Astrocyte (in vitro differentiated cells and primary cell): ENCODE measurements at regions not wholly inside any gene's neighbourhood (a gene's known extent, or its start where the extent isn't known, plus 50 kb on each side); places are given as distances from the start of the nearest gene placed in this dataset.

Source experiments
- DNase-seq: peaks from one replicate; pipeline ENCODE4 v3.0.0-alpha.2; 2010; ENCODE audit warnings: low read depth
- FAIRE-seq: peaks from 2 replicates; lab custom pipeline; 2011; peaks lifted over from hg19 to GRCh38; lab: Jason Lieb, UNC
- H2AFZ ChIP-seq: 2 replicates; pipeline ENCODE4 v1.6.0; 2012; ENCODE audit warnings: low read depth, low read length, inconsistent platforms
- H3K27ac ChIP-seq: 2 replicates; pipeline ENCODE4 v1.5.1; 2011; ENCODE audit warnings: low read depth, low read length, inconsistent platforms
- H3K27me3 ChIP-seq: 2 replicates; pipeline ENCODE4 v1.6.0; 2011; ENCODE audit warnings: low read length, inconsistent platforms; ENCODE audit not compliant: insufficient read depth
- H3K36me3 ChIP-seq: 2 replicates; pipeline ENCODE4 v1.5.1; 2011; ENCODE audit warnings: low read length, inconsistent platforms; ENCODE audit not compliant: insufficient read depth
- H3K4me1 ChIP-seq: 2 replicates; pipeline ENCODE4 v1.5.1; 2011; ENCODE audit warnings: low read length, inconsistent platforms; ENCODE audit not compliant: insufficient read depth
- H3K4me2 ChIP-seq: 2 replicates; pipeline ENCODE4 v1.6.0; 2012; ENCODE audit warnings: low read length, inconsistent platforms
- H3K4me3 ChIP-seq: 2 replicates; pipeline ENCODE4 v1.5.1; 2011; ENCODE audit warnings: low read depth, mild to moderate bottlenecking, low read length, inconsistent platforms; ENCODE audit not compliant: insufficient read depth
- H3K79me2 ChIP-seq: 2 replicates; pipeline ENCODE4 v1.6.0; 2012; ENCODE audit warnings: mild to moderate bottlenecking, low read length, inconsistent platforms; ENCODE audit not compliant: insufficient read depth
- H3K9ac ChIP-seq: 2 replicates; pipeline ENCODE4 v1.6.0; 2012; ENCODE audit warnings: mild to moderate bottlenecking, low read length, inconsistent platforms
- H3K9me3 ChIP-seq: 2 replicates; pipeline ENCODE4 v1.5.1; 2012; ENCODE audit warnings: low read depth, mild to moderate bottlenecking, low read length, inconsistent platforms; ENCODE audit not compliant: insufficient read depth
- H4K20me1 ChIP-seq: 2 replicates; pipeline ENCODE4 v1.6.0; 2012; ENCODE audit warnings: low read length, inconsistent platforms; ENCODE audit not compliant: insufficient read depth
- H3K27ac Mint-ChIP-seq: one replicate; pipeline ENCODE4 v1.8.0; 2021; ENCODE audit warnings: mild to moderate bottlenecking, mixed read lengths; ENCODE audit not compliant: unreplicated experiment
- H3K27me3 Mint-ChIP-seq: one replicate; pipeline ENCODE4 v1.8.0; 2021; ENCODE audit warnings: low read depth, mixed read lengths; ENCODE audit not compliant: unreplicated experiment
- H3K36me3 Mint-ChIP-seq: one replicate; pipeline ENCODE4 v1.8.0; 2021; ENCODE audit warnings: low read depth, mixed read lengths; ENCODE audit not compliant: unreplicated experiment
- H3K4me1 Mint-ChIP-seq: one replicate; pipeline ENCODE4 v1.8.0; 2021; ENCODE audit warnings: low read depth, mixed read lengths; ENCODE audit not compliant: unreplicated experiment
- H3K4me3 Mint-ChIP-seq: one replicate; pipeline ENCODE4 v1.8.0; 2021; ENCODE audit warnings: mild to moderate bottlenecking, moderate library complexity, mixed read lengths; ENCODE audit not compliant: unreplicated experiment
- H3K9me3 Mint-ChIP-seq: one replicate; pipeline ENCODE4 v1.8.0; 2021; ENCODE audit warnings: mild to moderate bottlenecking, mixed read lengths; ENCODE audit not compliant: unreplicated experiment
- CTCF ChIP-seq: IDR thresholded peaks from 2 replicates; pipeline ENCODE4 v1.5.1; 2011; ENCODE audit warnings: low read depth, mild to moderate bottlenecking, inconsistent platforms, low read length, moderate library complexity; ENCODE audit not compliant: insufficient read depth
- EZH2 ChIP-seq: IDR thresholded peaks from 2 replicates; pipeline ENCODE4 v1.6.1; 2012; ENCODE audit warnings: mild to moderate bottlenecking, low read length, inconsistent platforms; ENCODE audit not compliant: insufficient read depth

DNA sequence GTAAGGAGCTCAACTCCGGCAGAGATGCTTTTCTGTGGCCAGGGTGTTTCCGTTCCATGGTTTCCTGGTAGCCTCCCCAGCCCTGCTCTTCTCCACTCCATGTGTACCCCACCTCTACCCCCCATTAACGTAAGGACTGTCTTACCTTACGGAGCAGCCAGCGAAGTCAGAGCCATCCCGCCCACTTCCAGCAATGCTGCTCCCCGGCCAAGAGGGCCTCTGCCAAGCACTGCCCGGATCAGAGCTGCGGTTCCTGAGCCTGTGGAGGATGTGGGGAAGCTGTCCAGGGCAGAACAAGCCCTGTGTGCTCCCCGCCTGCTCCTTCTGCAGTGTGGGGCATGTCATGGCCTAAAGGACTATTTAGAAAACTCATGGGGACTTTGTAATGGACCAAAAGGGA, 261.2 kb downstream of the GADD45G start:
- H3K27ac ChIP-seq, result no peak overlapping the region
- no peaks in the 10 kb centered on the region for H3K9me3 Mint-ChIP-seq
- FAIRE-seq, result no peak
- H3K27ac Mint-ChIP-seq, result no peak overlapping the region
- no peaks in the 10 kb centered on the region for H3K4me1 ChIP-seq
- H3K27me3 ChIP-seq, result no peaks in the 10 kb centered on the region
- no peak overlapping the region for H3K4me3 ChIP-seq
- no peak overlapping the region for H2AFZ ChIP-seq
- H3K27me3 Mint-ChIP-seq, result peaks cover 70% of the 10 kb centered on the region
- H3K4me1 Mint-ChIP-seq, result no peaks in the 10 kb centered on the region
- no peaks in the 10 kb centered on the region for H3K79me2 ChIP-seq
- H3K36me3 Mint-ChIP-seq, result no peaks in the 10 kb centered on the region
- TF ChIP-seq CTCF (no peak), EZH2 (no peak)
- no peaks in the 10 kb centered on the region for H4K20me1 ChIP-seq
- H3K4me2 ChIP-seq, result no peak overlapping the region
- DNase-seq, result no peak
- H3K9me3 ChIP-seq, result no peaks in the 10 kb centered on the region
- no peak overlapping the region for H3K4me3 Mint-ChIP-seq
- H3K9ac ChIP-seq, result no peak overlapping the region
- no peaks in the 10 kb centered on the region for H3K36me3 ChIP-seq

DNA sequence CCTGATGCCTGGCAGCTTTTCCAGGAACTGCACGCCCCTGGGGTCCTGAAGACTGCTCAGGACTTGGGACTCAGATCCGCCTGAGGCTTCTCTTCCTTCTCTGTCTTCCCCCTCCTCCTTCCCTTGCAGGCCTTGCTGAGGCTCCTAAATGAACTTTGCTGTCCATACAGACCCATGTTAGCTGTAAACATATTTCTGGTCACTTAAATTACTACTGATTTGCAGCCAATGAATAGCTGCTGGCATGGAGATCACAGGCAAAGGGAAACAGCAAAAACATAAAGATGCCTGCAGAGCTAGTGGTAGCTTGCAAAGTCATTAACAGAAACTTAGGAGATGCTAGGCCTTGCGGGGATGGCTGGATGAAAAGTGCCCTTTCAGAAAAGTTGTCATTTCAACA, 261.9 kb downstream of the GADD45G start:
- no peaks in the 10 kb centered on the region for H3K4me1 Mint-ChIP-seq
- H2AFZ ChIP-seq, result no peak overlapping the region
- H3K27me3 Mint-ChIP-seq, result peaks cover 70% of the 10 kb centered on the region
- H3K4me2 ChIP-seq, result no peak overlapping the region
- no peaks in the 10 kb centered on the region for H3K4me1 ChIP-seq
- TF ChIP-seq CTCF (no peak), EZH2 (no peak)
- no peak overlapping the region for H3K4me3 Mint-ChIP-seq
- no peaks in the 10 kb centered on the region for H3K9me3 Mint-ChIP-seq
- H3K9me3 ChIP-seq, result no peaks in the 10 kb centered on the region
- H4K20me1 ChIP-seq, result no peaks in the 10 kb centered on the region
- H3K27me3 ChIP-seq, result no peaks in the 10 kb centered on the region
- no peaks in the 10 kb centered on the region for H3K36me3 Mint-ChIP-seq
- H3K9ac ChIP-seq, result no peak overlapping the region
- H3K27ac ChIP-seq, result no peak overlapping the region
- no peak overlapping the region for H3K4me3 ChIP-seq
- no peaks in the 10 kb centered on the region for H3K36me3 ChIP-seq
- no peaks in the 10 kb centered on the region for H3K79me2 ChIP-seq
- H3K27ac Mint-ChIP-seq, result no peak overlapping the region
- FAIRE-seq, result no peak
- DNase-seq, result no peak

GRCh38 chr9:89868100-89868499, 263.3 kb downstream of the GADD45G start:
- H3K4me2 ChIP-seq, result no peak overlapping the region
- H3K36me3 ChIP-seq, result no peaks in the 10 kb centered on the region
- no peaks in the 10 kb centered on the region for H3K27me3 ChIP-seq
- DNase-seq (no peak), FAIRE-seq (no peak)
- Mint-ChIP-seq H3K4me1 (no peaks in the 10 kb centered on the region), H3K27me3 (peaks cover 68% of the 10 kb centered on the region), H3K9me3 (no peaks in the 10 kb centered on the region), H3K4me3 (no peak overlapping the region), H3K27ac (no peak overlapping the region), H3K36me3 (no peaks in the 10 kb centered on the region)
- no peaks in the 10 kb centered on the region for H3K9me3 ChIP-seq
- H3K4me3 ChIP-seq, result no peak overlapping the region
- no peak overlapping the region for H3K27ac ChIP-seq
- H4K20me1 ChIP-seq, result no peaks in the 10 kb centered on the region
- TF ChIP-seq CTCF (no peak), EZH2 (no peak)
- H3K9ac ChIP-seq, result no peak overlapping the region
- H3K4me1 ChIP-seq, result no peaks in the 10 kb centered on the region
- no peak overlapping the region for H2AFZ ChIP-seq
- H3K79me2 ChIP-seq, result no peaks in the 10 kb centered on the region
